HepG2 (cell line): ENCODE measurements at regions not wholly inside any gene's neighbourhood (a gene's known extent, or its start where the extent isn't known, plus 50 kb on each side); places are given as distances from the start of the nearest gene placed in this dataset.

ENCODE experiments used
- FOXO1 ChIP-seq: sonication (generic); formaldehyde crosslinking; IDR thresholded peaks from 2 replicates; pipeline ENCODE4 v1.4.0; 2020; ENCODE audit warnings: missing genetic modification reagents
- NPAS2 ChIP-seq: sonication (generic); formaldehyde crosslinking; IDR thresholded peaks from 2 replicates; pipeline ENCODE4 v1.8.0; 2022; ENCODE audit warnings: mild to moderate bottlenecking, missing genetic modification reagents, borderline replicate concordance
- SMYD3 ChIP-seq: sonication (generic); formaldehyde crosslinking; IDR thresholded peaks from 2 replicates; pipeline ENCODE4 v1.8.1; 2023; ENCODE audit warnings: mild to moderate bottlenecking, missing genetic modification reagents
- ZBTB20 ChIP-seq: sonication (generic); formaldehyde crosslinking; IDR thresholded peaks from 2 replicates; pipeline ENCODE4 v1.8.1; 2023; ENCODE audit warnings: missing genetic modification reagents, low read depth, mild to moderate bottlenecking, borderline replicate concordance
- ZBTB38 ChIP-seq: sonication (generic); formaldehyde crosslinking; IDR thresholded peaks from 2 replicates; pipeline ENCODE4 v1.5.1; 2020; ENCODE audit warnings: mild to moderate bottlenecking, missing genetic modification reagents
- ZFX ChIP-seq: sonication (generic); formaldehyde crosslinking; IDR thresholded peaks from 2 replicates; pipeline ENCODE4 v1.4.0; 2020; ENCODE audit warnings: mild to moderate bottlenecking, low read depth, missing genetic modification reagents, moderate library complexity
- ZNF251 ChIP-seq: sonication (generic); formaldehyde crosslinking; IDR thresholded peaks from 2 replicates; pipeline ENCODE4 v1.9.0; 2021; ENCODE audit warnings: mild to moderate bottlenecking, missing genetic modification reagents
- ZNF564 ChIP-seq: sonication (generic); formaldehyde crosslinking; IDR thresholded peaks from 2 replicates; pipeline ENCODE4 v1.8.1; 2023; ENCODE audit warnings: mild to moderate bottlenecking, missing genetic modification reagents
- ZNF724P ChIP-seq: sonication (generic); formaldehyde crosslinking; IDR thresholded peaks from 2 replicates; pipeline ENCODE4 v1.8.0; 2022; ENCODE audit warnings: missing genetic modification reagents, borderline replicate concordance
- TF ChIP-seq, protein P1 (sequence below): IDR thresholded peaks from 2 replicates; pipeline ENCODE4 v1.6.1; 2016
- TF ChIP-seq, protein P2 (sequence below): sonication (generic); formaldehyde crosslinking; IDR thresholded peaks from 2 replicates; pipeline ENCODE4 v1.8.0; 2022; ENCODE audit warnings: missing genetic modification reagents, mild to moderate bottlenecking, borderline replicate concordance
- TF ChIP-seq, protein P3 (sequence below): sonication (generic); formaldehyde crosslinking; IDR thresholded peaks from 2 replicates; pipeline ENCODE4 v1.4.0; 2020; ENCODE audit warnings: missing genetic modification reagents
- TF ChIP-seq, protein P4 (sequence below): sonication (generic); formaldehyde crosslinking; IDR thresholded peaks from 2 replicates; pipeline ENCODE4 v1.4.0; 2020; ENCODE audit warnings: missing genetic modification reagents, borderline replicate concordance
- TF ChIP-seq, protein P5 (sequence below): sonication (generic); formaldehyde crosslinking; IDR thresholded peaks from 2 replicates; pipeline ENCODE4 v1.5.1; 2020; ENCODE audit warnings: missing genetic modification reagents, mild to moderate bottlenecking, borderline replicate concordance
- TF ChIP-seq, protein P6 (sequence below): sonication (generic); formaldehyde crosslinking; IDR thresholded peaks from 2 replicates; pipeline ENCODE4 v1.8.1; 2023; ENCODE audit warnings: missing genetic modification reagents, mild to moderate bottlenecking, borderline replicate concordance
- TF ChIP-seq, protein P7 (sequence below): sonication (generic); formaldehyde crosslinking; IDR thresholded peaks from 2 replicates; pipeline ENCODE4 v1.4.0; 2020; ENCODE audit warnings: missing genetic modification reagents, borderline replicate concordance

DNA sequence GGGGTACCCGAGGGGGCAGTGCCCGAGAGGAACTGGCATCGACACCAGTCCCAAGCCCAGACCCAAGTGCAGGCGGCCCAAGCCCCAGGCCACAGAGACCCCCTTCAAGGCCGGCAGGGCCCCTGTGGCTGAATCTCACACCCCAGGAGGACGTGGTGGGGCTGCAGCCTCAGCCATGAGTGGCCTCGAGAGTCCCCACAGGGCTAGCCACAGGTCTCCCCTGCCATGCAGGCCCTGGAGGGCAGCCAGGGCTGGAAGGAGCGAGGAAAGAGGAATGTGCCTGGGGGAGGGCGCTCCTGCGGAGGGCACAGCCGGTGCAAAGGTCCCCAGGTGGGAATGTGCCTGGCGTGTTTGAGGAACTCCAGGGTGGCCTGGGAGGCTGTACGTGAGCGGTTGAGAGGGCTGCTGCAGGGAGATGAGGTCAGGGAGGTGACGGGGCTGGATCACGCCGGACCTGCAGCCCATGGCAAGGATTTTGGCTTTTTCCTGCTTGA lies 86.1 kb downstream of the NCOR2 start (continued):
- TF ChIP-seq ZBTB38: no peak
- TF ChIP-seq, protein P1, sequence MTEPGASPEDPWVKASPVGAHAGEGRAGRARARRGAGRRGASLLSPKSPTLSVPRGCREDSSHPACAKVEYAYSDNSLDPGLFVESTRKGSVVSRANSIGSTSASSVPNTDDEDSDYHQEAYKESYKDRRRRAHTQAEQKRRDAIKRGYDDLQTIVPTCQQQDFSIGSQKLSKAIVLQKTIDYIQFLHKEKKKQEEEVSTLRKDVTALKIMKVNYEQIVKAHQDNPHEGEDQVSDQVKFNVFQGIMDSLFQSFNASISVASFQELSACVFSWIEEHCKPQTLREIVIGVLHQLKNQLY (CRISPR knock-in tag): no peak
- TF ChIP-seq, protein P2, sequence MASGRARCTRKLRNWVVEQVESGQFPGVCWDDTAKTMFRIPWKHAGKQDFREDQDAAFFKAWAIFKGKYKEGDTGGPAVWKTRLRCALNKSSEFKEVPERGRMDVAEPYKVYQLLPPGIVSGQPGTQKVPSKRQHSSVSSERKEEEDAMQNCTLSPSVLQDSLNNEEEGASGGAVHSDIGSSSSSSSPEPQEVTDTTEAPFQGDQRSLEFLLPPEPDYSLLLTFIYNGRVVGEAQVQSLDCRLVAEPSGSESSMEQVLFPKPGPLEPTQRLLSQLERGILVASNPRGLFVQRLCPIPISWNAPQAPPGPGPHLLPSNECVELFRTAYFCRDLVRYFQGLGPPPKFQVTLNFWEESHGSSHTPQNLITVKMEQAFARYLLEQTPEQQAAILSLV: no peak
- no peak for TF ChIP-seq ZNF251 (CRISPR knock-in tag)
- TF ChIP-seq SMYD3: no peak
- TF ChIP-seq, protein P3, sequence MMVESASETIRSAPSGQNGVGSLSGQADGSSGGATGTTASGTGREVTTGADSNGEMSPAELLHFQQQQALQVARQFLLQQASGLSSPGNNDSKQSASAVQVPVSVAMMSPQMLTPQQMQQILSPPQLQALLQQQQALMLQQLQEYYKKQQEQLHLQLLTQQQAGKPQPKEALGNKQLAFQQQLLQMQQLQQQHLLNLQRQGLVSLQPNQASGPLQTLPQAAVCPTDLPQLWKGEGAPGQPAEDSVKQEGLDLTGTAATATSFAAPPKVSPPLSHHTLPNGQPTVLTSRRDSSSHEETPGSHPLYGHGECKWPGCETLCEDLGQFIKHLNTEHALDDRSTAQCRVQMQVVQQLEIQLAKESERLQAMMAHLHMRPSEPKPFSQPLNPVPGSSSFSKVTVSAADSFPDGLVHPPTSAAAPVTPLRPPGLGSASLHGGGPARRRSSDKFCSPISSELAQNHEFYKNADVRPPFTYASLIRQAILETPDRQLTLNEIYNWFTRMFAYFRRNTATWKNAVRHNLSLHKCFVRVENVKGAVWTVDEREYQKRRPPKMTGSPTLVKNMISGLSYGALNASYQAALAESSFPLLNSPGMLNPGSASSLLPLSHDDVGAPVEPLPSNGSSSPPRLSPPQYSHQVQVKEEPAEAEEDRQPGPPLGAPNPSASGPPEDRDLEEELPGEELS (CRISPR knock-in tag): no peak
- TF ChIP-seq, protein P4, sequence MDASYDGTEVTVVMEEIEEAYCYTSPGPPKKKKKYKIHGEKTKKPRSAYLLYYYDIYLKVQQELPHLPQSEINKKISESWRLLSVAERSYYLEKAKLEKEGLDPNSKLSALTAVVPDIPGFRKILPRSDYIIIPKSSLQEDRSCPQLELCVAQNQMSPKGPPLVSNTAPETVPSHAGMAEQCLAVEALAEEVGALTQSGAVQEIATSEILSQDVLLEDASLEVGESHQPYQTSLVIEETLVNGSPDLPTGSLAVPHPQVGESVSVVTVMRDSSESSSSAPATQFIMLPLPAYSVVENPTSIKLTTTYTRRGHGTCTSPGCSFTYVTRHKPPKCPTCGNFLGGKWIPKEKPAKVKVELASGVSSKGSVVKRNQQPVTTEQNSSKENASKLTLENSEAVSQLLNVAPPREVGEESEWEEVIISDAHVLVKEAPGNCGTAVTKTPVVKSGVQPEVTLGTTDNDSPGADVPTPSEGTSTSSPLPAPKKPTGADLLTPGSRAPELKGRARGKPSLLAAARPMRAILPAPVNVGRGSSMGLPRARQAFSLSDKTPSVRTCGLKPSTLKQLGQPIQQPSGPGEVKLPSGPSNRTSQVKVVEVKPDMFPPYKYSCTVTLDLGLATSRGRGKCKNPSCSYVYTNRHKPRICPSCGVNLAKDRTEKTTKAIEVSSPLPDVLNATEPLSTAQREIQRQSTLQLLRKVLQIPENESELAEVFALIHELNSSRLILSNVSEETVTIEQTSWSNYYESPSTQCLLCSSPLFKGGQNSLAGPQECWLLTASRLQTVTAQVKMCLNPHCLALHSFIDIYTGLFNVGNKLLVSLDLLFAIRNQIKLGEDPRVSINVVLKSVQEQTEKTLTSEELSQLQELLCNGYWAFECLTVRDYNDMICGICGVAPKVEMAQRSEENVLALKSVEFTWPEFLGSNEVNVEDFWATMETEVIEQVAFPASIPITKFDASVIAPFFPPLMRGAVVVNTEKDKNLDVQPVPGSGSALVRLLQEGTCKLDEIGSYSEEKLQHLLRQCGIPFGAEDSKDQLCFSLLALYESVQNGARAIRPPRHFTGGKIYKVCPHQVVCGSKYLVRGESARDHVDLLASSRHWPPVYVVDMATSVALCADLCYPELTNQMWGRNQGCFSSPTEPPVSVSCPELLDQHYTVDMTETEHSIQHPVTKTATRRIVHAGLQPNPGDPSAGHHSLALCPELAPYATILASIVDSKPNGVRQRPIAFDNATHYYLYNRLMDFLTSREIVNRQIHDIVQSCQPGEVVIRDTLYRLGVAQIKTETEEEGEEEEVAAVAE: no peak
- TF ChIP-seq ZBTB20 (CRISPR knock-in tag): no peak
- TF ChIP-seq ZNF564 (CRISPR knock-in tag): no peak
- TF ChIP-seq, protein P5, sequence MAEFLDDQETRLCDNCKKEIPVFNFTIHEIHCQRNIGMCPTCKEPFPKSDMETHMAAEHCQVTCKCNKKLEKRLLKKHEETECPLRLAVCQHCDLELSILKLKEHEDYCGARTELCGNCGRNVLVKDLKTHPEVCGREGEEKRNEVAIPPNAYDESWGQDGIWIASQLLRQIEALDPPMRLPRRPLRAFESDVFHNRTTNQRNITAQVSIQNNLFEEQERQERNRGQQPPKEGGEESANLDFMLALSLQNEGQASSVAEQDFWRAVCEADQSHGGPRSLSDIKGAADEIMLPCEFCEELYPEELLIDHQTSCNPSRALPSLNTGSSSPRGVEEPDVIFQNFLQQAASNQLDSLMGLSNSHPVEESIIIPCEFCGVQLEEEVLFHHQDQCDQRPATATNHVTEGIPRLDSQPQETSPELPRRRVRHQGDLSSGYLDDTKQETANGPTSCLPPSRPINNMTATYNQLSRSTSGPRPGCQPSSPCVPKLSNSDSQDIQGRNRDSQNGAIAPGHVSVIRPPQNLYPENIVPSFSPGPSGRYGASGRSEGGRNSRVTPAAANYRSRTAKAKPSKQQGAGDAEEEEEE (CRISPR knock-in tag): no peak
- no peak for TF ChIP-seq FOXO1 (CRISPR knock-in tag)
- TF ChIP-seq, protein P6, sequence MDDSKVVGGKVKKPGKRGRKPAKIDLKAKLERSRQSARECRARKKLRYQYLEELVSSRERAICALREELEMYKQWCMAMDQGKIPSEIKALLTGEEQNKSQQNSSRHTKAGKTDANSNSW (CRISPR knock-in tag): no peak
- TF ChIP-seq NPAS2: no peak
- no peak for TF ChIP-seq ZNF724P (CRISPR knock-in tag)
- TF ChIP-seq, protein P7, sequence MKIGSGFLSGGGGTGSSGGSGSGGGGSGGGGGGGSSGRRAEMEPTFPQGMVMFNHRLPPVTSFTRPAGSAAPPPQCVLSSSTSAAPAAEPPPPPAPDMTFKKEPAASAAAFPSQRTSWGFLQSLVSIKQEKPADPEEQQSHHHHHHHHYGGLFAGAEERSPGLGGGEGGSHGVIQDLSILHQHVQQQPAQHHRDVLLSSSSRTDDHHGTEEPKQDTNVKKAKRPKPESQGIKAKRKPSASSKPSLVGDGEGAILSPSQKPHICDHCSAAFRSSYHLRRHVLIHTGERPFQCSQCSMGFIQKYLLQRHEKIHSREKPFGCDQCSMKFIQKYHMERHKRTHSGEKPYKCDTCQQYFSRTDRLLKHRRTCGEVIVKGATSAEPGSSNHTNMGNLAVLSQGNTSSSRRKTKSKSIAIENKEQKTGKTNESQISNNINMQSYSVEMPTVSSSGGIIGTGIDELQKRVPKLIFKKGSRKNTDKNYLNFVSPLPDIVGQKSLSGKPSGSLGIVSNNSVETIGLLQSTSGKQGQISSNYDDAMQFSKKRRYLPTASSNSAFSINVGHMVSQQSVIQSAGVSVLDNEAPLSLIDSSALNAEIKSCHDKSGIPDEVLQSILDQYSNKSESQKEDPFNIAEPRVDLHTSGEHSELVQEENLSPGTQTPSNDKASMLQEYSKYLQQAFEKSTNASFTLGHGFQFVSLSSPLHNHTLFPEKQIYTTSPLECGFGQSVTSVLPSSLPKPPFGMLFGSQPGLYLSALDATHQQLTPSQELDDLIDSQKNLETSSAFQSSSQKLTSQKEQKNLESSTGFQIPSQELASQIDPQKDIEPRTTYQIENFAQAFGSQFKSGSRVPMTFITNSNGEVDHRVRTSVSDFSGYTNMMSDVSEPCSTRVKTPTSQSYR (CRISPR knock-in tag): peak; percentile 87
- peak; percentile 59 for TF ChIP-seq ZFX (CRISPR knock-in tag)
